H9 (cell line): ENCODE measurements at regions not wholly inside any gene's neighbourhood (a gene's known extent, or its start where the extent isn't known, plus 50 kb on each side); places are given as distances from the start of the nearest gene placed in this dataset.
A peak's percentile ranks its signal among the peaks of the same experiment; 100 is the strongest.

ENCODE experiments used
- DNase-seq: peaks from one replicate; pipeline ENCODE4 v3.0.0-alpha.2; 2017
- H2AFZ ChIP-seq: one replicate; pipeline ENCODE4 v1.6.1; 2013; ENCODE audit warnings: mild to moderate bottlenecking, low read length, control low read depth, moderate library complexity
- H2AK5ac ChIP-seq: 2 replicates; pipeline ENCODE4 v1.6.1; 2013; ENCODE audit warnings: low read length, control low read depth, mixed read lengths; ENCODE audit not compliant: insufficient read length
- H2BK120ac ChIP-seq: one replicate; pipeline ENCODE4 v1.6.1; 2013; ENCODE audit warnings: low read depth, mild to moderate bottlenecking, low read length, control low read depth, inconsistent platforms; ENCODE audit not compliant: poor library complexity, severe bottlenecking
- H2BK12ac ChIP-seq: 2 replicates; pipeline ENCODE4 v1.6.1; 2013; ENCODE audit warnings: low read length, control low read depth, mixed read lengths, low read depth; ENCODE audit not compliant: insufficient read length
- H2BK15ac ChIP-seq: 2 replicates; pipeline ENCODE4 v1.6.1; 2013; ENCODE audit warnings: low read depth, low read length, control low read depth
- H2BK20ac ChIP-seq: one replicate; pipeline ENCODE4 v1.6.1; 2013; ENCODE audit warnings: low read depth, mild to moderate bottlenecking, low read length, control low read depth, inconsistent platforms; ENCODE audit not compliant: poor library complexity, severe bottlenecking
- H2BK5ac ChIP-seq: 2 replicates; pipeline ENCODE4 v1.6.1; 2013; ENCODE audit warnings: low read length, control low read depth, mixed read lengths; ENCODE audit not compliant: insufficient read length
- H3K14ac ChIP-seq: 2 replicates; pipeline ENCODE4 v1.6.1; 2013; ENCODE audit warnings: low read length, control low read depth; ENCODE audit not compliant: insufficient read depth
- H3K18ac ChIP-seq: 2 replicates; pipeline ENCODE4 v1.6.1; 2013; ENCODE audit warnings: low read depth, mild to moderate bottlenecking, mixed read lengths, low read length, control low read depth; ENCODE audit not compliant: insufficient read length
- H3K23ac ChIP-seq: 2 replicates; pipeline ENCODE4 v1.6.1; 2013; ENCODE audit warnings: low read length, control low read depth, mixed read lengths, low read depth; ENCODE audit not compliant: insufficient read length
- H3K23me2 ChIP-seq: 2 replicates; pipeline ENCODE4 v1.6.1; 2013; ENCODE audit warnings: low read depth, mild to moderate bottlenecking, mixed read lengths, low read length, control low read depth; ENCODE audit not compliant: insufficient read length, poor library complexity, severe bottlenecking
- H3K27ac ChIP-seq: 2 replicates; pipeline ENCODE4 v1.5.1; 2013; ENCODE audit warnings: low read length, control low read depth, mixed read lengths, low read depth; ENCODE audit not compliant: insufficient read length
- H3K27me3 ChIP-seq: 2 replicates; pipeline ENCODE4 v1.6.1; 2013; ENCODE audit warnings: low read length, control low read depth, inconsistent platforms; ENCODE audit not compliant: insufficient read depth
- H3K4ac ChIP-seq: 2 replicates; pipeline ENCODE4 v1.6.1; 2013; ENCODE audit warnings: low read depth, mild to moderate bottlenecking, control low read depth, inconsistent platforms, low read length, moderate library complexity
- H3K4me1 ChIP-seq: 2 replicates; pipeline ENCODE4 v1.6.1; 2013; ENCODE audit warnings: low read length, control low read depth, inconsistent platforms; ENCODE audit not compliant: insufficient read depth
- H3K4me2 ChIP-seq: 2 replicates; pipeline ENCODE4 v1.6.1; 2013; ENCODE audit warnings: low read length, control low read depth, mixed read lengths; ENCODE audit not compliant: insufficient read length, insufficient read depth
- H3K56ac ChIP-seq: 2 replicates; pipeline ENCODE4 v1.6.1; 2013; ENCODE audit warnings: low read depth, mild to moderate bottlenecking, mixed read lengths, low read length, control low read depth; ENCODE audit not compliant: insufficient read length
- H3K79me1 ChIP-seq: 2 replicates; pipeline ENCODE4 v1.6.1; 2013; ENCODE audit warnings: low read depth, mild to moderate bottlenecking, moderate library complexity, low read length, control low read depth, inconsistent platforms; ENCODE audit not compliant: insufficient read depth, poor library complexity, severe bottlenecking
- H3K79me2 ChIP-seq: 2 replicates; pipeline ENCODE4 v1.6.1; 2013; ENCODE audit warnings: low read length, control low read depth, inconsistent platforms; ENCODE audit not compliant: insufficient read depth
- H3K9ac ChIP-seq: 2 replicates; pipeline ENCODE4 v1.6.1; 2013; ENCODE audit warnings: low read length, control low read depth, mixed read lengths; ENCODE audit not compliant: insufficient read length; ENCODE audit errors: extremely low read depth
- H3K9me3 ChIP-seq: one replicate; pipeline ENCODE4 v1.6.1; 2013; ENCODE audit warnings: low read depth, low read length, inconsistent platforms; ENCODE audit not compliant: control insufficient read depth
- H3T11ph ChIP-seq: one replicate; pipeline ENCODE4 v1.6.1; 2013; ENCODE audit warnings: mild to moderate bottlenecking, low read length, control low read depth, inconsistent platforms
- H4K20me1 ChIP-seq: one replicate; pipeline ENCODE4 v1.6.1; 2013; ENCODE audit not compliant: control insufficient read depth, insufficient read length, insufficient read depth
- H4K5ac ChIP-seq: 2 replicates; pipeline ENCODE4 v1.6.1; 2013; ENCODE audit warnings: low read depth, mild to moderate bottlenecking, mixed read lengths, low read length, control low read depth; ENCODE audit not compliant: insufficient read length
- H4K8ac ChIP-seq: replicated peaks from 2 replicates; pipeline ENCODE4 v1.6.1; 2013; ENCODE audit warnings: low read length, control low read depth, mixed read lengths, low read depth; ENCODE audit not compliant: insufficient read length
- H4K91ac ChIP-seq: 2 replicates; pipeline ENCODE4 v1.6.1; 2013; ENCODE audit warnings: low read depth, mild to moderate bottlenecking, moderate library complexity, mixed read lengths, low read length, control low read depth; ENCODE audit not compliant: insufficient read length
- H3K27ac Mint-ChIP-seq, 3 experiments: 2 replicates in 2 of 3; 3 replicates in 1 of 3; pipeline ENCODE4 v1.8.0; 2020 to 2021; ENCODE audit warnings: mixed read lengths in 3 of 3, mild to moderate bottlenecking in 1 of 3, moderate library complexity in 1 of 3
- H3K27me3 Mint-ChIP-seq: 2 replicates; pipeline ENCODE4 v1.8.0; 2021; ENCODE audit warnings: low read depth, mild to moderate bottlenecking, moderate library complexity, mixed read lengths
- H3K36me3 Mint-ChIP-seq, 3 experiments: 2 replicates in 2 of 3; 3 replicates in 1 of 3; pipeline ENCODE4 v1.8.0; 2020 to 2021; ENCODE audit warnings: low read depth in 3 of 3, mixed read lengths in 3 of 3; ENCODE audit not compliant: insufficient read depth in 1 of 3
- H3K4me1 Mint-ChIP-seq, 2 experiments: 2 replicates each; pipeline ENCODE4 v1.8.0; 2020; ENCODE audit warnings: mixed read lengths in 2 of 2
- H3K4me3 Mint-ChIP-seq, 2 experiments: 2 replicates in 1 of 2; 3 replicates in 1 of 2; pipeline ENCODE4 v1.8.0; 2020 to 2021; ENCODE audit warnings: mild to moderate bottlenecking in 2 of 2, mixed read lengths in 2 of 2, moderate library complexity in 1 of 2
- H3K9me3 Mint-ChIP-seq, 2 experiments: 2 replicates in 1 of 2; 3 replicates in 1 of 2; pipeline ENCODE4 v1.8.0; 2020; ENCODE audit warnings: mild to moderate bottlenecking in 2 of 2, mixed read lengths in 2 of 2, moderate library complexity in 1 of 2
- WGBS: extraction: QIAGEN DNeasy Blood & Tissue Kit; methylation state at CpG from one replicate; pipeline ENCODE4 v1.1.7; 2013; ENCODE audit warnings: missing lambda C conversion rate, low lambda C conversion rate, mixed read lengths; ENCODE audit not compliant: insufficient read length; ENCODE audit errors: extremely low coverage; 5-methylcytosine and 5-hydroxymethylcytosine counted together
- TF ChIP-seq, protein P1 (sequence below): fragments of 200-600 bp; sonication (generic); conservative IDR thresholded peaks from 3 replicates; pipeline ENCODE4 v1.8.0; 2021; ENCODE audit warnings: antibody characterized with exemption, mild to moderate bottlenecking

DNA sequence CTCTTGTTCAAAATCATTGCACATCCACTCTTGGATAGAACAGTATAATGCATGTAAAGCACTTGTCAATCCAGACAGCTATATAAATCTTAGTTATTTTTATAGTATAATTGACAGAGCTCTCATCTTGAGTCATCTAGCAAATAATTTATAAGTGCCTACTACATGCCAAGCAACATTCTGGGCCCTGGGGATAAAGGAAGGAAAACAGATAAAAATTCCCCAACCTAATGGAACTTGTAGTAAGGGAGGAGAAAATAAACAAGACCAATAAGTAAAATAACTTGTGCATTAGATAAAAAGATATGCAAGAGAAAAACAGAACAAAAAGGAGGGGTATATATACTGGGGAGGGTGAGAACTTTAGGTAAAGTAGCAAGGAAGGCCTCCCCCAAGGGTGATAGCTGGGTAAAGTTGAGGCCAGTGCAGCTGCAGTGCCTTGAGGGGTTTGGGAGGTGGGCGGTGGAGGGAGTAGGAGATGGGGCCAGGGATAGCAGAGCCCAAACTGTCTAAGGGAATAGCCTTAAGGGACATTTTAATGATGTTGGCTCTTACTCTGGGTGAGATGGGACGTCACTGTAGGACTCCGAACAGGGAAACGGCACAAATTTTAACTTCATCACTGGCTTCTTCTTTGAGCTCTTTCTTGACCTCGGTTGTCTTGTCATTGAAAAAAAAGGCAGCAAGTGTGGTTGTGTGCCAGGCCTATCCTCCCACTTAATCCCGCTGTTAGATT lies 79.3 kb upstream of the SEC61G start:
- Mint-ChIP-seq H3K9me3 (no peaks in the 10 kb centered on the region), H3K27ac (peak overlapping the region in 1 of 3 experiments; percentile 58; a peak in 2 of 7 replicates), H3K36me3 (no peaks in the 10 kb centered on the region), H3K27me3 (no peaks in the 10 kb centered on the region), H3K4me3 (no peak overlapping the region), H3K4me1 (peaks cover 5% of the 10 kb centered on the region in 2 experiments; a peak in 2 of 4 replicates)
- TF ChIP-seq, protein P1, sequence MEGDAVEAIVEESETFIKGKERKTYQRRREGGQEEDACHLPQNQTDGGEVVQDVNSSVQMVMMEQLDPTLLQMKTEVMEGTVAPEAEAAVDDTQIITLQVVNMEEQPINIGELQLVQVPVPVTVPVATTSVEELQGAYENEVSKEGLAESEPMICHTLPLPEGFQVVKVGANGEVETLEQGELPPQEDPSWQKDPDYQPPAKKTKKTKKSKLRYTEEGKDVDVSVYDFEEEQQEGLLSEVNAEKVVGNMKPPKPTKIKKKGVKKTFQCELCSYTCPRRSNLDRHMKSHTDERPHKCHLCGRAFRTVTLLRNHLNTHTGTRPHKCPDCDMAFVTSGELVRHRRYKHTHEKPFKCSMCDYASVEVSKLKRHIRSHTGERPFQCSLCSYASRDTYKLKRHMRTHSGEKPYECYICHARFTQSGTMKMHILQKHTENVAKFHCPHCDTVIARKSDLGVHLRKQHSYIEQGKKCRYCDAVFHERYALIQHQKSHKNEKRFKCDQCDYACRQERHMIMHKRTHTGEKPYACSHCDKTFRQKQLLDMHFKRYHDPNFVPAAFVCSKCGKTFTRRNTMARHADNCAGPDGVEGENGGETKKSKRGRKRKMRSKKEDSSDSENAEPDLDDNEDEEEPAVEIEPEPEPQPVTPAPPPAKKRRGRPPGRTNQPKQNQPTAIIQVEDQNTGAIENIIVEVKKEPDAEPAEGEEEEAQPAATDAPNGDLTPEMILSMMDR, result no peak
- Histone ChIP-seq H3K79me1 (no peaks in the 10 kb centered on the region), H2AK5ac (no peak overlapping the region), H4K5ac (no peak overlapping the region), H3K56ac (no peak overlapping the region), H3T11ph (no peak overlapping the region), H3K23me2 (no peaks in the 10 kb centered on the region), H4K91ac (no peak overlapping the region), H2BK20ac (no peak overlapping the region), H2BK12ac (no peak overlapping the region), H3K27ac (no peak overlapping the region), H3K4ac (no peak overlapping the region), H2BK5ac (no peak overlapping the region), H3K23ac (no peak overlapping the region), H3K14ac (no peak overlapping the region), H4K8ac (no peak overlapping the region), H3K27me3 (no peaks in the 10 kb centered on the region), H3K9ac (no peak overlapping the region), H3K79me2 (no peaks in the 10 kb centered on the region), H3K9me3 (no peaks in the 10 kb centered on the region), H3K4me2 (no peak overlapping the region), H2BK120ac (no peak overlapping the region), H4K20me1 (no peaks in the 10 kb centered on the region), H2BK15ac (no peak overlapping the region), H2AFZ (no peak overlapping the region), H3K18ac (no peak overlapping the region), H3K4me1 (no peaks in the 10 kb centered on the region)
- no peak for DNase-seq
- no CpG with 5 or more reads among the region's 6 CpGs for WGBS
